Dermis blood vessel endothelial cell (primary cell): ENCODE measurements at regions not wholly inside any gene's neighbourhood (a gene's known extent, or its start where the extent isn't known, plus 50 kb on each side); places are given as distances from the start of the nearest gene placed in this dataset.

Source experiments
- DNase-seq: peaks from one replicate; pipeline ENCODE4 v3.0.0; 2010

- no peak for DNase-seq
Observed at GRCh38 chr5:113917997-113918396, 404.5 kb downstream of the YTHDC2 start.

DNA sequence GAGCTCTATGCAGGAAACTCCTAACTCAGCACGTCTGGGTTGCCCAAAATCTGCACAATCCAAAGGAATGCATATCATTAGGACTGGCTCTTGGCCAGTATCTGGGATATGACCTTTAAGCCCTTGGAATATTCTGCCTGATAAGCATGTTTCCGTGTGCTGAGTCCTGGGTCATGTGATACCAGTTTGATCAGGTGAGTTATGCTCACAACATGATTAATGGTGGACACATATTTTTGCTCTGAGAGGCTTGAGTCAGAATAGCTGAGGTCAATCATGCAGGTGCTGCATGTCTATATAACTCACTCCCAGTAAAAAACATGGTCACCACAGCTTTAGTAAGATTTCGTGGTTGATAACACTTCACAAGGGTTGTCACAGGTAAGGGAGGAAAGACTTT, 408.8 kb downstream of the YTHDC2 start:
- no peak for DNase-seq

- DNase-seq: no peak
Observed at GRCh38 chr5:113935453-113935852, 422.0 kb downstream of the YTHDC2 start.

DNA sequence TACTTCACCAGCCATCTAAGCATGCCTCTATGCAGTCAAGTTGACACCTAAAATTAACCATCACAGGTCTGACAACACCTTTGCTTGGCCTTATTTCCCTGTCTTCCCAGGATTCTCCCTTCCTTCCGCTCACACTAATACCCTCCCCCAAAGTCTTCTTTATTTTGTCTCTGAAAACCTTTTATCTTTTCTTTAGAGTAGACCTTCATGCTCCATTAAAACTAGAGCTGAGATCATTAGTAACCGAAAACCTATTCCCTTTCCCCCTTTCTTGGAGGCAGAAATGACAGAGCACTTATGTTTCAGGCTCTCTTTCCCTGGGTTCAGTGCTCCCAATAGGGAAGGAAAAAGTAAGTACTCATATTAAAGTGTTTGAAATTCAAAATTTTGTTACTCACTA, 423.8 kb downstream of the YTHDC2 start:
- no peak for DNase-seq

DNA sequence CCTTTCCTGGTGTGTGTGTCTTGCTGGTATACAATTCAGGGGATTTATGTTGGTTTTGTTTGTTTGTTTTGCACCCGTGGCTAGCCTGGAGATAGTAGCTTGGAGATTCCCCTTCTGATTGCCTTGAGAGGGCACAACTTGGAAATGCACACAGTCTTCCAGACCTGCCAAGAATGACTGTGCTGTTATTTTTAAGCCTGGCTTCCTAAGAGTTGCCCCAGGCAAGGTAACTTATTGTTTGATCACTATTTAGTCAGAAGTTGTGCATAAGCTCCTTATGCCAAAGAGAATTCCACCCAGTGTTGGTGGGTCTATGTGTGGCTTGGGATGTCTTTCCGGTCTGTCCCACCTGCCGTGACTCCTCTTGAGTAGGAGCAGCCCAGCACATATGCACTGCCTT, 421.9 kb upstream of the KCNN2 start:
- no peak for DNase-seq

GRCh38 chr5:113950186-113950585, 411.7 kb upstream of the KCNN2 start:
- no peak for DNase-seq

GRCh38 chr5:113965225-113965624, 396.6 kb upstream of the KCNN2 start:
- no peak for DNase-seq

DNA sequence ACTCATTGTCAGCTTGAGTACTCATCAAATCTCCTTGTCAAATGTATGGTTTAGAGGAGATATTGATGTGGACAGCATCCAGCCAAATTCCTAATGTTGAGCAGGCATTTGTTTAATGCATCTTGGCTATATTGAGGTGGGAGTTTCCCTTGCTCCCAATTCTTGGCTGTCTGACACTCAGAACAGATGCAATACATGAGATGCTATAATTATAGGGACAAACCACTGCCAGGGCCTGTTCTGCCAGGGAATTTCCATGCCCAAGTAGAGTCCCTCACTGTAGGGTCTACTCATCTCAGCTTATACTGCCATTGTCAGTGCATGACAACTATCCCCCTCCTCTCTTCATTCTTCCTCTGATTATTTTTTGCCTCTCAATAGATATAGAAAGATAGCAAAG, 392.0 kb upstream of the KCNN2 start:
- DNase-seq: no peak

GRCh38 chr5:113971454-113971853, 390.4 kb upstream of the KCNN2 start:
- DNase-seq: no peak

GRCh38 chr5:113974976-113975375, 386.9 kb upstream of the KCNN2 start:
- DNase-seq: no peak

DNA sequence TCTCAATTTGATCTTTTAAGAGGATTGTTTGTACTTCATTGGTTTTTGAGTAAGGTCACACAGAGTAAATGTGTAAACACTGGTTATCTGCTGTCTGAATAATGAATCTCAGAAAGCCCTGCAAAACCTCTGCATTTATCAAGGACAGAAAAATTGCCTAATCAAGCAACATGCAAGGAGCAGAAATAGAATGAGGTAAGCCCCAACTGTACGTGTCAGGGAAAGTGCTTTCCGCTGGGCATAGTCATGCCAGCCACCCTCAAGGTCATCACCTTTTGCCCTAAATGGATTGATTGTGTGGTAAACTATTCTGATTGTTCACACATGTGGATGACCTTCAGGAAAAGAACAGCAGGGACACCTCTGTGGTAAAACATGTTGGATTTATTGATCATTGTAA, 376.9 kb upstream of the KCNN2 start:
- no peak for DNase-seq

DNA sequence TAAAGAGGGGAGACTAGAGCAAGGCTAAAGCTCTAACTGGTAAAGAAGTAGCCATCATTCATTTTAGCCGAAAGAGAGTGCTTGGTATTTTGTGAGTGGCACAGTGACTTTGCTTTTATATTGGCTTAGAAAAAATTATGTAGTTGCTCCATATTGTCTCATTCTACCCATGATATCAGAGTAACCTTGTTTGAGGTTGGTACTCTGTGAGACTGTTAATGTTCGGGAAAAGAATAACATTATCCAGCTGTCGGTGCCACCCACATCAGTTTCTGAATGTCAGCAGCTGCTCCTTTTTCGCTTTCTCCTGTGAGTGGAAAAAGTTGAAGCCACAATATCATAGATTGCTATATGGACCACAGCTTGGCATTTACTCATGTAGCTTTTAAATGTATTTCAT, 376.4 kb upstream of the KCNN2 start:
- DNase-seq: no peak

DNA sequence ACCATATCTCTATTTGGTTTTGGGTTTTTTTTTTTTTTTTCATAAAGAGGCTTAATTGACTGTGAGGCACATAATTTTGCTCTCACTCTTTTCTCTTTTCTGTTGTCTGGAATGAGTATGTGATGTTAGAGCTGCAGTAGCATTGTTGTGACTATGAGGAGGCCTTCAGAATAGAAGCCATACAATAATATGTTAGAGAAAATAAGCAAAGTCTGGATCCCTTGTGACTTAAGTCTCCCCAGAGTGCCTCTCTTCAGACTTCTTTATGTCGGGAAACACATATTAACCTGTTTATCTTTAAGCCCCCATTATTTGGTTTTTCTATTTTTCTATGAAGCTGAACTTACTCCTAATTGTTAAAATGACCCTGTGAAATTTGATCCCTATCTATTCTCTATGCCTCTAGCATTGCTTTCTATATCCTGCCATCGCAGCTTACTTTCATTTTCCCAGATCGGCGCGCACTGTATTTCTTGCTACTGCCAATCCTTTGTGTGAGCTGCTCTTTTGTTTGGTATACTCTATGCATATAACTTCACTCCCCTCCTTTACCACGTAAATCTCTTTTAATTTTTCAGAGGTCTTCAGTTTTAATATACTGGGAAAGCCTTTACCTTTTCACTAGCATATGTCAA, 372.5 kb upstream of the KCNN2 start:
- DNase-seq: no peak

DNA sequence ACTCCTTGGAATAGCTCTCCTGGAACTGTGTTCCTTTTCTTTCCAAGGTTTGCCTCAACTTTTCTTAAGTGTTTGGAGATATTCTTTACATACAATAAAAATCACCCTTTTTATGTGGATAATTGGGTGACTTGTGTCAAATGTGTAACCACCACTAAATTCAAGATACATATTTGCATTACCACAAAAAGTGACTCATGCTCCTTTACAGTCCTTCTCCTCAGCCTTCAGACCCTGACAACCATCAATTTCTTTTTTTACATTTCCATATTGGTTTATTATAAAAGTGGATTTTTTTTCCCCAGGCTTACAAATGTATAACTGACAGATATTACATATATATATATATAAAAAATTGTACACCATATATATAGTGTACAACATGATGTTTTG, 372.0 kb upstream of the KCNN2 start:
- DNase-seq: no peak

DNA sequence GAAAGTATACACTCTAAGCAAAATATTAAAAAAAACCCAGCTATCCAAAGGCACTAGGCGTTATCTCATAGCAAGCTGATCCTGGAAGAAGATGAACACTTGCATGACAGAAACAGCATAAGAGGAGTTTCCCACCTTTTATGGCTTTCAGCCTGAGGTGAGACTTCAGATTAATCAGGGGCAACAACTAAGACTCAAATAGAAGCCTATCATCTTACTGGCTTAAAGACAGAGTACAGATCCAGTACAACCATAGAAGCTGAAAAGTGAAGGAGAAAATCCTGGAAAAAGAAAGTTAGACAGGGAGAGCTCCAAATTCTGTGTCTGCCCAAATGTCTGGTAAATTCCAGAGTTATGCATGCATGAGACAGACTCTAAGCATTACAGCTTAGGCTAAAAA, 360.8 kb upstream of the KCNN2 start:
- DNase-seq: no peak

- no peak for DNase-seq
Observed at GRCh38 chr5:114006582-114006981, 355.3 kb upstream of the KCNN2 start.

- no peak for DNase-seq
Observed at GRCh38 chr5:114007678-114008077, 354.2 kb upstream of the KCNN2 start.

DNA sequence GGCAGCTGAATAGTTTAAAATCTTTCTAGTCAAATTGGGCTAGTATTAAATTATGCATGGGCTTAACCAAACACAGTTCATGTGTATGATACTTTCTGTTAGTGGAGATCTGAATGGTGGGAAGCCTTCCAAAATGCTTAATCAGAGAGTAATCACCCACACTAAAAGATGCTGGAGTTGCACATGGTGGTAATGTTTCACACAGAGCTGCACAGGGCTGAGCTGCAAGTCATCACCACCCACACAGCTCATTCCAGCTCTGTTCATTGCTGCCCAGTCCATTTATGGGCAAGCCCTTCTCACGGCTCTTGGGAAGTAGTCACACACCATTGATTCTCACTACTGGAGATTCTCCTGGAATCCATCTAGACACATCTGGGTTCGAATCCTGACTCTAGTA, 351.5 kb upstream of the KCNN2 start:
- DNase-seq: no peak

- no peak for DNase-seq
Observed at GRCh38 chr5:114018186-114018585, 343.7 kb upstream of the KCNN2 start.

DNA sequence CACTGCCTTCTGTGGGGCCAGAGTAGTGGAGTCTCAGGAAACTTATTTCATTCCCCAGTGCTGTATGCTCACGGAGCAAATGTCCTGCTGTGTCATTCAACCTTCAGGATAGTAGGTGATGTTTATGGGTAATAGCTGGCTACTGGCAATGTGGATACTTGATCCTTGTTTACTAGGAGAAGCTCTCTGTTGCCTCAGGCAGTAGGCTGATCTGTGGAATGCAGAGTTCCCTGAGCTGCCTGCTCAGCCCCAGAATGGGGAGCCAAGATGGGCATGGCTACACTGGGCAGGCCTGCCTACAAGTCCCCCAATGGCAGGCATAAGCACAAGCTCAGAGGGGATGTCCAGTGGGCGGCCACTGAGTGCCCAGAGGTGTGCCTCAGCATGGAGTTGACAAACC, 323.1 kb upstream of the KCNN2 start:
- no peak for DNase-seq

- DNase-seq: no peak
Observed at GRCh38 chr5:114050087-114050486, 311.8 kb upstream of the KCNN2 start.

GRCh38 chr5:114053372-114053771, 308.5 kb upstream of the KCNN2 start:
- DNase-seq: no peak

DNA sequence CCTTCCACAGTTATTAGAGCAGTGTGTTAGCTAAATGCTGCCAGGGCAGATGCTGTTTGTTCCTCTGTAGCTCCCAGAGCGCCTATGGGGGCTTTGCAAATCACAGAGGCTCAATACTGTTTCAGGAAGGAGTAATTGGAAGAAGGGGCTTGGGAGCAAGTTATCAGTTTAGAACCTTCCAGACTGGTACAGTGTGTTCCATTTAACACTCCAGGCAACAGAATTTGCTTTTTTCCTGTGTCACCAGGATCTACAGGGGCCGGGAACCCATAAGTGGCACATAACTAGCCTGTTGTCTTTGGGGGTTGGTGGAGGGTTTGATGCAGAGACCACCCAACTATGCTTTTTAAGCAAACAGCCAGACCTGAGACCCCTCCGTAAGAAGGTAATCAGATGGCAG, 307.3 kb upstream of the KCNN2 start:
- DNase-seq: no peak

- peak; percentile 28 for DNase-seq
Observed at GRCh38 chr5:114055318-114056184, 306.3 kb upstream of the KCNN2 start.

DNA sequence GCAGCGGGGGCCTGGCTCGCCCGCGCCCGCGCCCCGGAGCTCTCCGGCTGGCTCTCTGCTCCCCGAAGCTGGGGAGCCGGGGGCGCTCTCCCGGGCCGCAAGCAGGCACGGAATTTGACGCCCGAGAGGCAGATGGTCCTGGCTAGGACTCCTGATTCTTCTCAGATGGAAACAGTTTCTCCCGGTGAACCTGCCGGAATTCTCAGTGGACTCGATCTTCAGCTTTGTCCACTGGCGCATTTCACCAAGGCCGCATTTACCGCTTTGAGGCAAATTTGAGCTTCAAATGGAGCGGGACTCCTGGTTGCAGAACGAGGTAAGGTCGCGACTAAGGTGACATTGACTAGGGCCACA, 305.7 kb upstream of the KCNN2 start:
- DNase-seq: no peak
